Endothelial cell of umbilical vein (primary cell): ENCODE measurements at regions not wholly inside any gene's neighbourhood (a gene's known extent, or its start where the extent isn't known, plus 50 kb on each side); places are given as distances from the start of the nearest gene placed in this dataset.

Source experiments
- CTCF ChIP-seq, 2 donors: IDR thresholded peaks; 1 replicate in 1 of 2; 2 replicates in 1 of 2; pipeline ENCODE4 v1.5.1; 2011; ENCODE audit warnings: low read length in 2 of 2, mild to moderate bottlenecking in 2 of 2, moderate library complexity in 2 of 2, control low read depth in 1 of 2, inconsistent platforms in 1 of 2, low read depth in 1 of 2; ENCODE audit not compliant: insufficient read depth in 1 of 2; ENCODE audit errors: extremely low read depth in 1 of 2
- POLR2A ChIP-seq: IDR thresholded peaks from 2 replicates; pipeline ENCODE4 v1.6.1; 2012; ENCODE audit warnings: low read depth, mild to moderate bottlenecking, control low read depth, low read length
- POLR2AphosphoS5 ChIP-seq: IDR thresholded peaks from 2 replicates; pipeline ENCODE4 v1.6.1; 2012; ENCODE audit warnings: low read depth, mild to moderate bottlenecking, control low read depth, low read length, moderate library complexity; ENCODE audit not compliant: insufficient read depth

DNA sequence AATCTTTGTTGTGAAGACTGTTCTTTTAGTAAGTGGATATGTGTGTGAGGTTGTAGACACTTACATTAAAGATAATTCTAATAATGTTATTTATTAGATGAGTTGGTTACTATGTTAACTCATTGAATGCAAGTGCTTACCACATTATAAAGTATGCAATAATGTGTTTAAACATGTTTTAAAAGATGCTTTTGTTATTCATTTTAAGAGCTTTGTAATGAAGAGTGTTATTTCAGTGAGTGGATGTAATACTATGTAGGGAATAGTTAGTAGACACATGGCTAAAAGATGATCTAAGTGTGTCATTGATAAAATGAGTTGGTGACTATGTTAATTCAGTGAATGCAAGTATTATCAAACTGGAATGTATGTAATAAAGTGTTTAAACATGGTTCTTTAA is 70.0 kb upstream of the VOPP1 start:
- TF ChIP-seq CTCF (IDR thresholded peaks at IDR 0.05; ENCODE audit: extremely low read depth in 1 of 2, insufficient read depth in 1 of 2, low read depth in 1 of 2, low read length in 2 of 2) (no peak), POLR2AphosphoS5 (no peak), POLR2A (no peak)
